MM.1S (cell line): ENCODE measurements at regions not wholly inside any gene's neighbourhood (a gene's known extent, or its start where the extent isn't known, plus 50 kb on each side); places are given as distances from the start of the nearest gene placed in this dataset.

Experiments
- DNase-seq: peaks from one replicate; pipeline ENCODE4 v3.0.0-alpha.2; 2015
- H2AFZ ChIP-seq: fragments of 300-600 bp; sonication (generic); 2 replicates; pipeline ENCODE4 v1.6.0; 2016; ENCODE audit warnings: antibody characterized with exemption, low read length
- H3F3A ChIP-seq: fragments of 300-600 bp; sonication (generic); 2 replicates; pipeline ENCODE4 v1.6.1; 2016; ENCODE audit warnings: mild to moderate bottlenecking, antibody characterized with exemption, low read length, moderate library complexity, mixed read lengths; ENCODE audit not compliant: insufficient read depth
- H3K27ac ChIP-seq: fragments of 300-600 bp; sonication (generic); 2 replicates; pipeline ENCODE4 v1.5.1; 2016; ENCODE audit warnings: mild to moderate bottlenecking, low read length
- H3K27me3 ChIP-seq: fragments of 300-600 bp; sonication (generic); replicated peaks from 2 replicates; pipeline ENCODE4 v1.6.0; 2016; ENCODE audit warnings: low read length; ENCODE audit not compliant: insufficient read depth
- H3K36me3 ChIP-seq: fragments of 300-600 bp; sonication (generic); replicated peaks from 2 replicates; pipeline ENCODE4 v1.6.1; 2016; ENCODE audit warnings: mild to moderate bottlenecking, low read length, mixed read lengths; ENCODE audit not compliant: insufficient read depth
- H3K4me1 ChIP-seq: fragments of 300-600 bp; sonication (generic); 2 replicates; pipeline ENCODE4 v1.6.1; 2016; ENCODE audit warnings: low read length, mixed read lengths
- H3K4me2 ChIP-seq: fragments of 300-600 bp; sonication (generic); 2 replicates; pipeline ENCODE4 v1.6.0; 2016; ENCODE audit warnings: low read depth, low read length
- H3K4me3 ChIP-seq: fragments of 300-600 bp; sonication (generic); 2 replicates; pipeline ENCODE4 v1.5.1; 2016; ENCODE audit warnings: low read length, mixed read lengths
- H3K79me2 ChIP-seq: fragments of 300-600 bp; sonication (generic); 2 replicates; pipeline ENCODE4 v1.6.1; 2016; ENCODE audit warnings: mixed run types, low read length, mixed read lengths
- H3K9ac ChIP-seq: fragments of 300-600 bp; sonication (generic); 2 replicates; pipeline ENCODE4 v1.6.1; 2016; ENCODE audit warnings: low read length, mixed read lengths
- H3K9me2 ChIP-seq: fragments of 300-600 bp; sonication (generic); replicated peaks from 2 replicates; pipeline ENCODE4 v1.6.1; 2016; ENCODE audit warnings: mild to moderate bottlenecking, low read length, mixed read lengths; ENCODE audit not compliant: insufficient read depth
- H3K9me3 ChIP-seq: fragments of 300-600 bp; sonication (generic); replicated peaks from 2 replicates; pipeline ENCODE4 v1.6.1; 2016; ENCODE audit warnings: mild to moderate bottlenecking, low read length, mixed read lengths; ENCODE audit not compliant: insufficient read depth
- H4K20me1 ChIP-seq: fragments of 300-600 bp; sonication (generic); 2 replicates; pipeline ENCODE4 v1.6.1; 2016; ENCODE audit warnings: mild to moderate bottlenecking, low read length, moderate library complexity, mixed read lengths; ENCODE audit not compliant: insufficient read depth
- EZH2 ChIP-seq: fragments of 300-600 bp; sonication (generic); optimal IDR thresholded peaks from 2 replicates; pipeline ENCODE3; 2017; ENCODE audit warnings: low read depth, mild to moderate bottlenecking, antibody characterized with exemption, low read length, mixed read lengths
- EZH2phosphoT487 ChIP-seq: fragments of 300-600 bp; sonication (generic); IDR thresholded peaks from 2 replicates; pipeline ENCODE4 v1.6.1; 2018; ENCODE audit warnings: antibody characterized with exemption, low read length
- TF ChIP-seq, protein P1 (sequence below): fragments of 300-600 bp; sonication (generic); IDR thresholded peaks from 2 replicates; pipeline ENCODE4 v1.5.1; 2016; ENCODE audit warnings: antibody characterized with exemption, low read length, mixed read lengths

DNA sequence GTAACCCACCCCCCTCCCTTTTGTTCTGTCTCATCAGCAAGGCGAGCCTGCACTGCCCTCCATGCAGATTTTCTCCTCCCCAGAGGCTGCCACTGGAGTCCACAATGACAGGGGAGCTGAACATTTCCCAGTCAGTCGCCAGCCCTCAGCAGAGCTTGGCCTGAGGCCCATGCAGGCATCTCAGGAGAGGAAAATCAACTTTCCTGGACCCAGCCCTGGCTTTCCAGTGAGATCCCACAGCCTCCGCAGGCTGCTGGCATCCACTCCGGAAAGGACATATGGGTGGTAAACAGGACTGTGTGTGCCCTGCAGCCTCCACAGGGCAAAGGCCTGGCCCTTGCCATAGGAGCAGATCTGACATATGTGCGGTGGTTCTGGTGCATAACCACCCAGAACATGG lies 253.8 kb downstream of the TNS1 start:
- Histone ChIP-seq H3K27ac (no peak overlapping the region), H3K9me2 (no peaks in the 10 kb centered on the region), H3K9ac (no peak overlapping the region), H3K9me3 (no peaks in the 10 kb centered on the region), H3K36me3 (no peaks in the 10 kb centered on the region), H3K79me2 (no peaks in the 10 kb centered on the region), H2AFZ (no peak overlapping the region), H4K20me1 (no peaks in the 10 kb centered on the region), H3K4me3 (no peak overlapping the region), H3F3A (no peaks in the 10 kb centered on the region), H3K4me2 (no peak overlapping the region), H3K4me1 (no peaks in the 10 kb centered on the region), H3K27me3 (no peaks in the 10 kb centered on the region)
- no peak for TF ChIP-seq EZH2phosphoT487
- TF ChIP-seq EZH2, result no peak
- TF ChIP-seq, protein P1, sequence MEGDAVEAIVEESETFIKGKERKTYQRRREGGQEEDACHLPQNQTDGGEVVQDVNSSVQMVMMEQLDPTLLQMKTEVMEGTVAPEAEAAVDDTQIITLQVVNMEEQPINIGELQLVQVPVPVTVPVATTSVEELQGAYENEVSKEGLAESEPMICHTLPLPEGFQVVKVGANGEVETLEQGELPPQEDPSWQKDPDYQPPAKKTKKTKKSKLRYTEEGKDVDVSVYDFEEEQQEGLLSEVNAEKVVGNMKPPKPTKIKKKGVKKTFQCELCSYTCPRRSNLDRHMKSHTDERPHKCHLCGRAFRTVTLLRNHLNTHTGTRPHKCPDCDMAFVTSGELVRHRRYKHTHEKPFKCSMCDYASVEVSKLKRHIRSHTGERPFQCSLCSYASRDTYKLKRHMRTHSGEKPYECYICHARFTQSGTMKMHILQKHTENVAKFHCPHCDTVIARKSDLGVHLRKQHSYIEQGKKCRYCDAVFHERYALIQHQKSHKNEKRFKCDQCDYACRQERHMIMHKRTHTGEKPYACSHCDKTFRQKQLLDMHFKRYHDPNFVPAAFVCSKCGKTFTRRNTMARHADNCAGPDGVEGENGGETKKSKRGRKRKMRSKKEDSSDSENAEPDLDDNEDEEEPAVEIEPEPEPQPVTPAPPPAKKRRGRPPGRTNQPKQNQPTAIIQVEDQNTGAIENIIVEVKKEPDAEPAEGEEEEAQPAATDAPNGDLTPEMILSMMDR, result no peak
- DNase-seq, result no peak

DNA sequence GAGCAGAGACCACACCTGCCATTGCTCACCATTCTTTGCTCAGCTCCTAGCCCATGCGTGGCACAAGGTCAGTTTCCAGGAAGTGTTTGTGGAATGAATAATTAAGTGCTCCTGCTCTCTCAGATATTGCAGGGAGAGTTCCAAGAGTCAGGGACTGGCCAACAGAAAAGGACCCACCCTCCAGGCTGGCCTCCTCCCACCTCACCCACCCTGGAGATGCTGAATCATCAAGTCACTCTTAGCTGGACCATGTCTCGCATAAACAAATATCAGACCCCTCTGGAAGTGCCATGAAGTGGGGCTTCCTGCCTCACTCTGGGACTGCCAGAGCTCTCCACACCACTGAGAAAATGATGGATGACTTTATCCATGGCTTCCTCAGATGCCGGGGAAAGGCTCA lies 256.0 kb downstream of the TNS1 start:
- no peak overlapping the region for H3K27ac ChIP-seq
- H3K9me3 ChIP-seq, result no peaks in the 10 kb centered on the region
- no peaks in the 10 kb centered on the region for H4K20me1 ChIP-seq
- no peaks in the 10 kb centered on the region for H3K79me2 ChIP-seq
- no peak overlapping the region for H2AFZ ChIP-seq
- H3K4me3 ChIP-seq, result no peak overlapping the region
- no peak overlapping the region for H3K4me2 ChIP-seq
- H3K9ac ChIP-seq, result no peak overlapping the region
- no peaks in the 10 kb centered on the region for H3F3A ChIP-seq
- no peaks in the 10 kb centered on the region for H3K36me3 ChIP-seq
- no peaks in the 10 kb centered on the region for H3K4me1 ChIP-seq
- TF ChIP-seq, protein P1, result no peak
- TF ChIP-seq EZH2phosphoT487 (no peak), EZH2 (no peak)
- H3K27me3 ChIP-seq, result no peaks in the 10 kb centered on the region
- DNase-seq, result no peak
- no peaks in the 10 kb centered on the region for H3K9me2 ChIP-seq

DNA sequence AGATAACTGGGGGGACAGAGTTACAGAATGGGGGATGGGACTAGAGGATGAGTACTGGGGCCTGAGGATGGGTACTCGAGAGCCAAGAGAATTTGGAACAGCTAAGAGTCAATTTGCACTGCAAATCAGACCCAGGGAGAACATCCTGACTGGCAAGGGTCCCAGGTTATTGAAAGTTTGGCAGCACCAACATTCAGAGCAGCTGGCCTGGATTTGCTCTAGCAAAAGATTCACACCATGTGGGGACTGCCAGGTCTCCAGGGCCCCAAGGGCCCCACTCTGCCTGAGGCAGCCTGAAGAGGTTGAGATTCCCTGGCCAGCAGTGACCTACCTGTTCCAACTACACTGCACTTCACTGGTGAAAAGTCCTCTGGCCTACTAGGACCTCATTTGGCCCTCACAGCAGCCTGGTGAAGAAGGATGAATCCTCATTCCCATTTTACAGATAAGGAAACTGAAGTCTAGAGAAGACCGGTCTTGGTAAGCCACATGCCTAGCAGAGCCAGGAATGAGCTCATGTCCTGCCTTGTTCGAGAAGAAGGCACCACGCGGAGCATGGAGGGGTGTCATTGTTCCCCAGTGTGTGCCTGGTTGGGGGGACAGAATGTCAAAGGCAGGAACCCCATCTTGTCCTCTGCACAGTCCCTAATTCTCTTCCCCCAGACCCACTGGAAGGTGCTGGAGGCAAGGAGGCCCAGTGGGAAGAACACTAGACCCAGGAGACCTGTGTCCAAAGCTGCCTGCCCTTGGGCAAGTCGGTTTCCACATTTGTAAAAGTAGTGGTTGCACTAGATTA lies 258.6 kb downstream of the TNS1 start:
- Histone ChIP-seq H3F3A (no peaks in the 10 kb centered on the region), H3K4me2 (no peak overlapping the region)

More for the DNA sequence above, 258.6 kb downstream of the TNS1 start:
- no peak overlapping the region for H3K9ac ChIP-seq
- TF ChIP-seq EZH2, result no peak
- TF ChIP-seq, protein P1, result no peak
- no peak for TF ChIP-seq EZH2phosphoT487
- H2AFZ ChIP-seq, result no peak overlapping the region
- no peak overlapping the region for H3K27ac ChIP-seq
- H3K4me3 ChIP-seq, result no peak overlapping the region
- no peaks in the 10 kb centered on the region for H3K36me3 ChIP-seq
- no peaks in the 10 kb centered on the region for H3K9me3 ChIP-seq
- H4K20me1 ChIP-seq, result no peaks in the 10 kb centered on the region
- no peak for DNase-seq
- no peaks in the 10 kb centered on the region for H3K79me2 ChIP-seq
- H3K9me2 ChIP-seq, result no peaks in the 10 kb centered on the region
- no peaks in the 10 kb centered on the region for H3K4me1 ChIP-seq
- no peaks in the 10 kb centered on the region for H3K27me3 ChIP-seq
